ENCODE measurements at regions not wholly inside any gene's neighbourhood (a gene's known extent, or its start where the extent isn't known, plus 50 kb on each side); places are given as distances from the start of the nearest gene placed in this dataset.

DNA sequence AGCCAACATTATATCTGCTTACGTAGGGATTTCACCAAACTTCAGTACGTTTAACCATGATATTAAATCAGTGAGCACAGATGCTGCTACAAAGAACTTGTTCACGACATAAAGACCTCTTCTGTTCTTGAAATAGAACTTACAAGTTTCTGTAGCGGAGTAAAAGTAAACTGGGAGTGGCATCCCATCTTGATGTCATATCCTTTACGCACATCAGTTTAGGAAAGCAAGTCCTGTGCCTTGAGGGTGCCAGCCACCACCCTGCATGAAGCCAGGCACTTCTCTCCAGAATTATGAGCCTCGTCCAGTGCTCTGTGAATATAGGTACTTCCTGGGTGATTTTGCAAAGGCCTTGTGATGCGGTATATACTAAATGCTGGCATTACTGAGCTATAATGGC, 122.6 kb downstream of the BTBD3 start (continued):
- TF ChIP-seq CHD7 (IDR thresholded peaks at IDR 0.05; ENCODE audit: insufficient replicate concordance, low read length) (no peak), BACH1 (IDR thresholded peaks at IDR 0.05; ENCODE audit: low read length) (no peak), SP1 (IDR thresholded peaks at IDR 0.05; ENCODE audit: low read depth, low read length) (no peak), SIRT6 (IDR thresholded peaks at IDR 0.05; ENCODE audit: low read length) (no peak), TAF7 (optimal IDR thresholded peaks at IDR 0.05; ENCODE audit: borderline replicate concordance, low read depth, low read length) (no peak), SAP30 (IDR thresholded peaks at IDR 0.05; ENCODE audit: insufficient read depth, insufficient replicate concordance, low read length) (no peak), CBX5 (IDR thresholded peaks at IDR 0.05; ENCODE audit: low read depth, low read length) (no peak), E2F6 (IDR thresholded peaks at IDR 0.05) (no peak), NANOG (IDR thresholded peaks at IDR 0.05; ENCODE audit: insufficient read depth, low read depth, low read length, poor library complexity, severe bottlenecking) (no peak), NRF1 (IDR thresholded peaks at IDR 0.05; ENCODE audit: low read depth, low read length) (no peak)

Measured in H1 (cell line).